Liver (tissue), 3 donors: ENCODE measurements at regions not wholly inside any gene's neighbourhood (a gene's known extent, or its start where the extent isn't known, plus 50 kb on each side); places are given as distances from the start of the nearest gene placed in this dataset.

Experiments used
- CTCF ChIP-seq: fragments of 150-350 bp; IDR thresholded peaks from 2 replicates; pipeline ENCODE4 v1.5.1; 2017; ENCODE audit warnings: improper control_type of control experiment, low read depth, low read length; ENCODE audit not compliant: missing input control
- SP1 ChIP-seq: IDR thresholded peaks from 2 replicates; pipeline ENCODE4 v1.6.1; 2018; ENCODE audit warnings: antibody characterized with exemption, mild to moderate bottlenecking
- TF ChIP-seq, protein P1 (sequence below): IDR thresholded peaks from 2 replicates; pipeline ENCODE4 v1.6.1; 2016; ENCODE audit warnings: antibody characterized with exemption
- donor health status: healthy.
- donor health status: healthy.

GRCh38 chr2:60643747-60644146 lies 90.3 kb upstream of the BCL11A start:
- TF ChIP-seq CTCF (no peak), SP1 (no peak)
- TF ChIP-seq, protein P1, sequence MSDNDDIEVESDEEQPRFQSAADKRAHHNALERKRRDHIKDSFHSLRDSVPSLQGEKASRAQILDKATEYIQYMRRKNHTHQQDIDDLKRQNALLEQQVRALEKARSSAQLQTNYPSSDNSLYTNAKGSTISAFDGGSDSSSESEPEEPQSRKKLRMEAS, result no peak
